Activated T-cell treated with anti-CD3 and anti-CD28 coated beads for 24 hours (primary cell): ENCODE measurements at regions not wholly inside any gene's neighbourhood (a gene's known extent, or its start where the extent isn't known, plus 50 kb on each side); places are given as distances from the start of the nearest gene placed in this dataset.
"Not testable (repeated sequence)": the region's sequence is repeated elsewhere in the genome, so short reads cannot be mapped to it uniquely, and the experiment has no call there.

Source experiments
- DNase-seq: peaks from one replicate; pipeline ENCODE4 v3.0.0-alpha.2; 2020; ENCODE audit warnings: low read depth

- no peak for DNase-seq
Measured at GRCh38 chr18:8991155-8991554, 111.3 kb upstream of the NDUFV2 start.

GRCh38 chr18:8992500-8992899 lies 110.0 kb upstream of the NDUFV2 start:
- not testable (repeated sequence) for DNase-seq

DNA sequence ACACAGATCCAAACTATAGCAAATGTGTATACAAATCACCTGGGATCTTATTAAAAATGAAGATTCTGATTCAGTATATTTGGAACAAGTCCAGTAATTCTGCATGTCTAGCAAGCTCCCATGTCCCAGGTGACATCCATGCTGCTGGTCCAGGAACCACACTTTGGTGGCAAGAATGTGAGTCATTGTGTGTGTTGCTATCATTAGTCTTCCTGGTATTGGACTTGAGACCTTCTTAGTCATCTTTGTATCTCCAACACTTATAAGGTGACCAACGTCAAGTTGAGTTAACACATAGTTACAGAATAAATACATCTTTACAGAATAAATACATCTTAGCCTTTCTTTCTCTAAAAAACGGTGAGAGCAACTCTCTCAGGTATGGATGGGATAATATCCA lies 107.9 kb upstream of the NDUFV2 start:
- no peak for DNase-seq

- DNase-seq: no peak
Measured at GRCh38 chr18:8995096-8995495, 107.4 kb upstream of the NDUFV2 start.

GRCh38 chr18:8996771-8997432 lies 105.6 kb upstream of the NDUFV2 start:
- DNase-seq: no peak

GRCh38 chr18:8997634-8998033 lies 104.9 kb upstream of the NDUFV2 start:
- no peak for DNase-seq

DNA sequence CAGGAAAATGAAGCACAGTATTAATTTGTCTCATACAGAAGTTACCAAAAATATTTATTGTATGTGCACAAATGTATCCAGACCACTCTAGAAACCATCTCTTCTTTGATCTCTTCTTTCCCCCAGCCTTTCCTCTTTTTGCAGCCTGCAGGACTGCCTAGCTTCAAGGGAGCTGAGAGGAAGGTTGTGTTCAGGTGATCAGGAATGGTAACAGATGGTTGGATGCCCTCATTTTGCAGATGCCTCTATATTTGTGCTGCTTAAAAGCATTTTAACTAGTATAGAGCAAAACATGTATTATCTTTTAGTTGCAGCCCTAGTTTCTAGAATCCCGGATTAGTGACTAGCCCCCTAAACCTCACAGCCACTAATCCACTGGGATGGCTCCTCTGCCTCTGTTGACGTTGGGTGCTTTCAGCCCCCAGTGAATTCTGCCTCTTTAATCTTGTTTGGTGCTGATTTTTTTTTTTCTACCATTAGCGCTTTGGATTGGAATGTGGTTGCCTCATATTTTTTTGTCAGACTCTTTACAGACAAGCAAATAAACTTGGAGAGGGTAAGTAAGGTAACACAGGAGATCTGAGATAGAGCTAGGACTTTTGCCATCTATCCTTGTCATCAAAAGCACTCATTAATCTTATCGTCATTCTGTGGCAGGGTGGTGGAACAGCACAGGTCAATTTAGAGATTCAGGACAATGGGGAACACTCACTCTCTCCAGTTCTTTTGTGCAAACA lies 103.8 kb upstream of the NDUFV2 start:
- no peak for DNase-seq

DNA sequence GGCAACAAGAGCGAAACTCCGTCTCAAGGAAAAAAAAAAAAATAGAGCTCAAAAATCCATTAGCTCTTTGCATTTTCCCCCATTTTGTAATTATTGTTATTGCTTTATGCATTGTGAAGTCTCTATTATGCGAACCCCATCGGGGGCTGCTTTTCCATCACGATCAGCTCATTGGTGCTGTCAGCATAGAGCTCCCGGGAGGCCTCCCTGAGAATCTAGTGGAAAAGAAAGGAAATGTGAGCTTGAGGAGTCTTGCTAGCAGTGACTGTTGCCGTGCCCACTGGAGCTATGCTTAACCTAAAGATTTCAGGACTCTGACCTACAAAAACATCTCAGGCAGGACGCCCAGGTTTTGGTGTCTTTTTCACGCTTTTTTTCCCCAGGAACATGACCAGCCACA lies 102.6 kb upstream of the NDUFV2 start:
- DNase-seq: no peak

DNA sequence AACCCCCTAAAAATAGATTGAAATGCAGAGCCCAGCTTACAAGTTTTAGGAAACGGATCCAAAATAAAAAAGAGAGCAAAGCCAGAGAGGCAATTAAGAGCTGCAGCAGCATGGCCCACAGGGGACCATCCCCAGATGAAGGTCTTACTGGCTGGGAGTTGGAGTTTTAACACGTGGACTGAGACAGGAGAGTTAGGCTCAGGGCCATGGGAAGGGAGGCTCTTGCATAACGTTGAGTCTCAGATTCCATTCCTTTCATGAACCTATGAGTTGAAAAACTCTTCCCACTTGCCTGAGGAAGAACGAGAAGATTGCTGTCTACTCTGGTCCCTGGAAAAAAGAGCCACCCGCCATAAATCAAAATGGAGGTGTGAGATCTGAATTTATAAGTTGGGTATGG lies 101.8 kb upstream of the NDUFV2 start:
- no peak for DNase-seq

GRCh38 chr18:9001209-9001608 lies 101.3 kb upstream of the NDUFV2 start:
- DNase-seq: no peak

DNA sequence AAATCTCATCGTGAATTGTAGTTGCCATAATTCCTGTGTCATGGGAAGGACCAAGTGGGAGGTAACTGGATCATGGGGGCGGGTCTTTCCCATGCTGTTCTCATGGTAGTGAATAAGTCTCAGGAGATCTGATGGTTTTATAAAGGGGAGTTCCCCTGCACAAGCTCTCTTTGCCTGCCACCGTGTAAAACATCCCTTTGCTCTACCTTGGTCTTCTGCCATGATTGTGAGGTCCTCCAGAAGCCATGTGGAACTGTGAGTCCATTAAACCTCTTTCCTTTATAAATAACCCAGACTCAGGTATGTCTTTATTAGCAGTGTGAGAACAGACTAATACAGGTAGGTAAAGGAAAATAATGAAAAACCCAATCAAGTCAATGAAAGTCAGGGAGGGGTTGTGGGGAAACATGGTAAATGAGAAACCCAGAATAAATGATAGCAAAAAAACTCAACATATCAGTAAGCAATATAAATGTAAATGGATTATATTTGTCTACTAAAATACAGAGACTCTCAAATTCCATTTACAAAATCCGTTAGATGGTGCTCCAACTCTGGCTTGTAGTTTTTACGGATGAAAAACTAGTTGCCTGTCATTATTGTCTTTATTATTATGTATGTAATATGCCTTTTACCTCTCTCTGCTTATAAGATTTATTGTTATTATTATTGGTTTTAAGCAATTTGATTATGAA lies 98.9 kb upstream of the NDUFV2 start:
- no peak for DNase-seq

- not testable (repeated sequence) for DNase-seq
Measured at GRCh38 chr18:9004308-9004707, 98.2 kb upstream of the NDUFV2 start.

GRCh38 chr18:9007700-9008099 lies 94.8 kb upstream of the NDUFV2 start:
- not testable (repeated sequence) for DNase-seq

GRCh38 chr18:9008200-9008708 lies 94.2 kb upstream of the NDUFV2 start:
- DNase-seq: no peak

DNA sequence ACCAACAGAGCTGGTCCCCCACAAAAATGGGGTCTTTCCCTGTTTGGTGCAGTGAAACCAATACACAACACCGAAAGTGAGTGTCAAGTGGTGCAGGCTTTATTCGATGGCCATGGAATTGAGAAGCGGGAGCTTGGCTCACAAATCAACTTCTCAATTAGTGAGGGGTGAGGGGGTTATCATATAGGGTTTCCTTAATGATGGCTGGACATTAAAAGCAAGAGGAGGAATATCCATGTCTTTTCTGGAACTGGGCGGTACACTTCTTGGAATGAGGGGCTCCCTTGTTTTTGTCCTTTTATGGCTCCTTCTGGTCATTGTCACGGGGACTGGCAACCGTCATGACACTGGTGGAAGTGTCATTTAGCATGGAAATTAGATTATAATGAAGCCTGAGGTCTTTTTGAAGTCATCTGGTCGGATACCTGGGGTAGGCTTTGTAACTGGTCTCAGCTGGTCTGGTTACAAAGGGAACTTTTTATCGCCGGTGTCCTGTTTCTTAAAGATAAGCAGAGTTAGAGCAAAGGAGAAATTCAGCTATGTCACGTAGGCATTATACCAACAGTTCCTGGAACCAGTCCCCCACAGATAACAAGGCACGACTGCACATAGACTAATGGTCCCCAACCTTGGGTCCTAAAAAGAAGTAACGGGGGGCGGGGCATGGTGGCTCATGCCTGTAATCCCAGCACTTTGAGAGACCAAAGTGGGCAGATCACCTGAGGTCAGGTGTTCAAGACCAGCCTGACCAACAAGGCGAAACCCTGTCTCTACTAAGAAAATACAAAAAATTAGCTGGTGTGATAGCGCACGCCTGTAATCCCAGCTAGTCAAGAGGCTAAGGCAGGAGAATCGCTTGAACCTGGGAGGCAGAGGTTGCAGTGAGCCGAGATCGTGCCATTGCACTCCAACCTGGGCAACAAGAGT lies 93.5 kb upstream of the NDUFV2 start:
- DNase-seq: no peak

GRCh38 chr18:9009703-9010488 lies 92.6 kb upstream of the NDUFV2 start:
- DNase-seq: no peak

DNA sequence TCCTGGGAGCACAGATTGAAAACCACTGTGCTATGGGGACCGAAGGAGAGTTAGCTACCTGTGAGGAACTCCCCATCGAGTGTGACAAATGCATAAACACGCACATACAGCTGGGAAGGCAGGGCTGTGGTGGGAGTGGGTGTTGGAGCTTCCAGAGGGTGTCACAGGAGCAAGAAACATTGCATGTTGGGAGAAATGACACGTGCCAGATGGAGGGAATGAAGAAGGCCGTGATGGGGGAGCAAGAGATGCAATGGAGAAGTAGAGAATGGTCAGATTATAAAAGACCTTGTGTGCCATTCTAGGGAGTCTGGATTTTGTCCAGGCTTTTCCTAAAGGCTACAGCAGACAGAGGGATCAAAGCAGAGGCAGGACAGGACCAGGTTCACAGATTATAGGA lies 91.1 kb upstream of the NDUFV2 start:
- DNase-seq: no peak

DNA sequence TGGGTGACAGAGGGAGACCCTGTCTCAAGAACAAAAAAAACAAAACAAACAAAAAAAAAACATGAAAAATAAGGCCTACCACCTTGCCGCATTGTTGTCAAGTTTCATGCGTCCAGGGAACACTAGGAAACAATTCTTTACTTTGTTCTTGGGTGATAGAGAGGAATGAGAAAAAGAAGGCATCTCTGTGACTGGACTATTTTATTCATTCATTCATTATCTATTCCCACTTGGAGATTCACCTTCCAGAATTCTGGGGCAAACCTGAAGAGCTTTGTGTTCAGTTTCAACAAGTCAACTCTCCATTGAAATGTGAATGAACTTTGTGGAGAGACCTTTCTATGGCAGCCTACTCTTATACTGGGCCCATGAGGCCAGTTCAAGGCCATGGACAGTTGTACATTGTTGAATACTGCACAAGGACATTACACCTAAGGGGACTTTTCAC lies 88.5 kb upstream of the NDUFV2 start:
- no peak for DNase-seq

DNA sequence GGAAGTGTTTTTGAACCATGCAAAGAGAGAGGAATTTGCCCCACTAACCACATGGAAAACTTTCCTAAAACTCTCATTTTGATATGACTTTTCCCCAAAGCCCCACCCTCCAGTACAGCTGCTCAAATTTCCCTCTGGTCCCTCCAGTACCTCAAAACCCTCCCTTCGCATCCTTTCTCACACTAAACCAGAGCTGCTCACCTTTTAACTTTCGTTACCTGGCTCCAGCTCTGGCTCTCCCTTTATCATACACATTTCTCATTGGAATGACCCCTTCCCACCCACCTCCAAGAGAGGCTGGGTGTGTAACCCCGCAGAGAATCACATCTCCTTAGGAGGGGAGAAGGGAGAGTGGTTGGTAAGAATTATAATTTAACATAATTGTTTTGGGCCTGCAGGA lies 86.8 kb upstream of the NDUFV2 start:
- no peak for DNase-seq

GRCh38 chr18:9016633-9017166 lies 85.8 kb upstream of the NDUFV2 start:
- no peak for DNase-seq
